Ramos (cell line): ENCODE measurements at regions not wholly inside any gene's neighbourhood (a gene's known extent, or its start where the extent isn't known, plus 50 kb on each side); places are given as distances from the start of the nearest gene placed in this dataset.

ENCODE experiments used
- in situ Hi-C: fragments of 300-500 bp; cut with MboI; formaldehyde crosslinking; loops from one replicate; pipeline ENCODE4 v1.14.3; 2022; ENCODE audit warnings: low sequenced_read_pairs; ENCODE audit not compliant: unreplicated experiment

GRCh38 chr13:39855236-39855635, 199.8 kb downstream of the COG6 start:
- in situ Hi-C loops, result no loop called here

- in situ Hi-C loops, result no loop called here
These were observed 201.3 kb downstream of the COG6 start for GRCh38 chr13:39856714-39857113.

GRCh38 chr13:39858794-39859193, 203.3 kb downstream of the COG6 start:
- in situ Hi-C loops, result no loop called here

DNA sequence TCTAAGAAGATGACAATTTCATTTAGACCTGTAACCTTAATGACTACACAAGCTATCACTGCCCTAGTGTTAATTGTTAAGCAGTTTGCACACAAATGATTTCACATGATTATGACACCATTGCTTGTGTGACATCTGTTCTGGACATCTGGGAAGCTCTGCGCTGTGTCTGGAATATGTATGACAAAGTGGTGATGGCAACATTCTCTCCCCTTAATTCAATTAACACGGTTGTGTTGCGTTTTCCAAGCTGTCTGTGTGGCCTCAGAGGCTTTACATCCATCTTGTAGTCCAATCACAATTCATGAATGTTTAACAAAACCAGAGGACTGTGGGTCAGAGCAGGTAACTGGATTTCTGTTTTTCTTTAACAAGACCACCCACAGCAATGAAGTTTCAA, 204.4 kb downstream of the COG6 start:
- in situ Hi-C loops, result no loop called here

DNA sequence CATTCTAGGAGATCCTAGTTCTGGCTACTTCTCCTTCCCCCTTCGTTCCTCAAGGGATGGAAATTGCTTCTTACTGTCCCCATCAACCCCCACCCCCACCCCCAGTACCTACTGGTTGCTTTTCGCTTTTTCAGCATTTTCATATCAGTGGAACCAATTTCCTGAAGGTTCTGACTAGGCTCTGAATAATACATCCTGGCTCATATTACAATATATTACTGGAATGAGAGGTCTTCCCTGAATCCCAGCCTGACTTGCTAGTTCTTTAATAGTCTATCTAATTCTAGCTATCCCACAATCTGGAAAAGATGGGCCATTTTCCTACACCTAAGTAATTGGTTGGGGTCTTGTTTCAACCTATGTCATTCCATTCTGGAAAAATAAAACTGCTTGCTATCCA, 207.4 kb downstream of the COG6 start:
- in situ Hi-C loops, result no loop called here

DNA sequence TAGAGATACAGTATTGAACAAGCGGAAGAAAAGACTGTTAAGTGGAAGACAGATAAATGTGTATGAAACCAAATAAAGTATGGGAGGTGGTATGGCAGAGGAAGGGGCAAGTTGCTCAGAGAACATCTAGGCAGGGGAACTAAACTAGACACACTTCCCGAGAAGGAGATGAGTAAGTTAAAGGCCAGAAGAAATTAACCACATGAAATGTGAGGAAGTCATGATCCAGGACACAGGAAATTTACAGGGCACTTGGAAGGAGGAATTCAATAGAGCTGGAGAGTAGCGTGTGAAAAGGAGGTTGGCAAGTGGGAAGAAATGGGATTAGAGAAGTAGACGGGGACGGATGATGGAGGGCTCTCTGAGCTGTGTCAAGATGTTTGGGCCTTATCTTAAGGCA, 208.8 kb downstream of the COG6 start:
- in situ Hi-C loops, result no loop called here

DNA sequence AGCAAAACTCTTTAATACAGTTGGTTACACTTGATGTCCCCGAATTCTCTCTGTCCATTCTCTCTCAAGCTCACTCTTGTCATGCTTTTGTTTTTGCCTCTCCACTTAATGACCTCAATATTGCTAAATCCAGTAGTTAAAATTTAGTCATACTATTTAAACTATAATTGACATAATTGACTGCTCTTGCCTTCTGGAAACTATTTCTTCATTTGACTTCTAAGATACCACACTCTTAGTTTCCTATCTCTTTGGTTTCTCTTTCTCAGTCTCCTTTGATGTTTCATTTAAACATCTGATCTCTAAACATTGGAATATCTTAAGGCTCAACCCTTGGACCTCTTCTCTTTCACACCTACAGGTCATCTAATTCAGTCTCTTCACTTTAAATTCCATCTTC, 211.3 kb downstream of the COG6 start:
- in situ Hi-C loops, result no loop called here

- in situ Hi-C loops, result no loop called here
These were observed 212.3 kb downstream of the COG6 start for GRCh38 chr13:39867807-39868206.

DNA sequence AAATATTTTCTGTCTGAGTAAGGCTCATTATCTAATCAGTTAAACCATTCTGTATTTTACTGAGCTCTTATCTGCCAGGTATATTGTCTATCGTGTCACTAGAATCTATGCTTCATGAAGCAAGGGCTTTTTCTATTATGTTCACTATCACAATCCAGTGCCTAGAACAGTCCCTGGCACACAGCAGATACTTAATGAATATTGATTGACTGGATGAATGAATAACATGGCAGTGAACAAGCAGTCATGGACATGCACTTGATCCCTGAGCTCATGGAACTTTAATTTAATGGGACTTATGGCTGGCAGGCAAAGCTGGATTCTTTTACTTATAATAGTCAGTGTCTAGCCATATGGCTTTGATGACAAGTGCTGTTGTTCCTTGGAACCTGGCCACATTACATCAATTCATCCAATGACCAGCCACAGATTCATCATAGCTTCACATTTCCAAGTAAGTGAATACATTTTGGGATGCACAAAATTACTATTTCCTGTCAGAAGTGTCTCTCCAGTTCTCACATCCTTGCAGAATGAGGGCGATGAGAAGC, 214.8 kb downstream of the COG6 start:
- in situ Hi-C loops, result no loop called here

GRCh38 chr13:39874331-39875053, 219.0 kb downstream of the COG6 start:
- in situ Hi-C loops, result no loop called here

DNA sequence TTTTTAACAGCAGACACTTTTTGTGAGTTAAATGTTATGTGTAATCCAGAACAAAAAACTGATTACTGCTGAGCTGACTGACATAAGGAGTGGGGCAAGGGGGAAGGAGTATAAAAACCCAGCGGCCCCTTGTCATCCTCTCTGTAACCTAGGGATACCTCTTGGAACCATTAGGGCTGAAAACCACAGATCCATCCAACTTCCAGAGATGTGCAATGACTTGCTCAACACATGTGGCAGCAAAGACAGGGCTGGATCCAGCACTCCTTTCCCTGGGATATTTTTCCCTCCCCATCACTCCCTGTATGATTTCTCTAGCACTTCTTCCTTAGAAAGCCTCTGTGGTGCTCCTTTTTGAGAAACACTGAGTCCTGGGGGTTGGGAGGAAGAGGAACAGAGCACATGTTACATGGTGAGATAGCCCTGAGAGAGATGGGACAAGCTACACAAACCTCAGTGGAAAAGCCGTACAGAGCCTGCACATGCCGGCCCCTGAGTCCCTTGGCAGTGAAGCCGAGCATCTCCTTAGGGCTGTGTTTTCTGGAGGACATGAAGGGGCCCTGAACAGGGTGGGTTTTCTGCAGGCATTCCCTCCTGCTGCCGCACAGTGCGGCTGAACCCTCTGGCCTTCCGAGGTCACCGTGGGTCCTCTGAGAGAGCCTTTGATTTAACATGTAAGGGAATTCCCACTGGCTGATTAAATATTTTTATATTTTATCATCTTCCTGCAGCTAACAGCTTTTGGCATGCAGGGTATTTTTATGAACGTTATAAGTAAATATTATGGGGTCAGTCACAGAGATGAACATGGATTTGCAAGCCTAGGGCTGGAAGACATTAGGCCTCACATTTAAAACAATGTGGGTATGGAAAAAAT, 219.9 kb downstream of the COG6 start:
- in situ Hi-C loops, result no loop called here

- in situ Hi-C loops, result no loop called here
These were observed 220.8 kb downstream of the COG6 start for GRCh38 chr13:39876258-39876657.

GRCh38 chr13:39877134-39877533, 221.7 kb downstream of the COG6 start:
- in situ Hi-C loops, result no loop called here

DNA sequence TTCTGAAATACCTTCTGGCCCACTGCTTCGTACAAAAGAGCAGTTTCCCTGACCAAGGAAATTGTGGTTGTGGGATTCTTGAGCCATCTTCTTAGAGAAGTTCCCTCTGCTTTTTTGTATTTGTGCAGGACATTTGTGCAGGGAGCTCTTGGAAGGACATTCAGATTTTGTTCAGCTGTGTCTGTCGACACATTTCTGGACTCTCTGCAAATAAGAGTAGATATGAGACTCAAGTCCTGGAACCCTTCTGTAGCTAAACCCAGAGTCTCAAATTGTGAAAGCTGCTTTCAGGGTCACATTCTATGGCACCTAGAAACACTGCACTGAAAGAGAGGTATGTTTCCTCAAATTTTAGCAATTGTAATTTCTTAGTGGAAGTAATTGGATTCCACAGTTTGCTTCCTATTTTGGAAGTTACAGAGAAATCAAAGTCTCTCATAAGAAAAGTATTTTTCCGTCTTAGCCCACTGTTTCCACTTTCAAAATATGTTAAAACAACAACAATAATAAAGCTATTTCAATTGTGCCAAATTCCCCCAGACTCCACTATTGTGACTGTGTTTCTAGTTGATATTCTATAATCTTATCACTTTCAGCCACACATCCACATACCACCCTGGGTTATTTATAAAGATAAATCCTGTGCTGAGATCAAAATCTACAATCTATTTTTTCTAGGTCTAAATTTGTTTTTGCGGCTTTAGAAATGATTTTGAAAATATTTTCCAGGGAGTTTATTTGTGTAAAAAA, 224.0 kb downstream of the COG6 start:
- in situ Hi-C loops, result no loop called here

- in situ Hi-C loops, result no loop called here
These were observed 225.9 kb downstream of the COG6 start for GRCh38 chr13:39881383-39881782.

GRCh38 chr13:39881887-39882286, 226.4 kb downstream of the COG6 start:
- in situ Hi-C loops, result no loop called here

DNA sequence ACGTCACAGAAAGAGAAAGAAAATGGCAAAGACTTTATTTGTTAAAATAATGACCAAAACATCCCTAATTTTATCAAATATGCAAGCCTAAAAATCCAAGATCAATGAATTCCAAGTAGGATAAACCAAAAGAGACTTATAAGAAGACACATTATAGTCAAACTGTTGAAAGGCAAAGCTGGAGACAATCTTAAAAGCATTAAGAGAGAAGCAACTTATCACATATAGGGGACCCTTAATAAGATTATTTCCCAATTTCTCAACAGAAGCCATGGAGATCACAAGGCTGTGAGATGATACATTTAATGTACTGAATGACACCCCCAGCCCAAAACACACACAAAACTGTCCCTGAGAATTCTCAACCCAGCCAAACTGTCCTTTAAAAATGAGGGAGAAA, 228.7 kb downstream of the COG6 start:
- in situ Hi-C loops, result no loop called here

DNA sequence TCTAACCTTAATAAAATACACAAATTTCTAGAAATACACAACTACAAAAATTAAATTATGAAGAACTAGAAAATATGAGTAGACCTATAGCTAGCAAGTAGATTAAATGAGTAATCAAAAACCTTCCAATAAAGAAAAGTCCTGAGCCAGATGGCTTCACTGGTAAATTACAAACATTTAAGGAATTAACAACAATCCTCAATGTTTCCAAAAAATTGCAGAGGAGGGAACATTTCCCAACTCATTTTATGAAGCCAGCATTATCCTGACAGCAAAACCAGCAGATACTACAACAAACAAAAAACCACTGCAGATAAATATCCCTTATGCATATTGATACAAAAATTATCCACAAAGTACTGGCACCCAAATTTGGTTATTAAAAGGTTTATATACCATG, 230.9 kb downstream of the COG6 start:
- in situ Hi-C loops, result no loop called here

DNA sequence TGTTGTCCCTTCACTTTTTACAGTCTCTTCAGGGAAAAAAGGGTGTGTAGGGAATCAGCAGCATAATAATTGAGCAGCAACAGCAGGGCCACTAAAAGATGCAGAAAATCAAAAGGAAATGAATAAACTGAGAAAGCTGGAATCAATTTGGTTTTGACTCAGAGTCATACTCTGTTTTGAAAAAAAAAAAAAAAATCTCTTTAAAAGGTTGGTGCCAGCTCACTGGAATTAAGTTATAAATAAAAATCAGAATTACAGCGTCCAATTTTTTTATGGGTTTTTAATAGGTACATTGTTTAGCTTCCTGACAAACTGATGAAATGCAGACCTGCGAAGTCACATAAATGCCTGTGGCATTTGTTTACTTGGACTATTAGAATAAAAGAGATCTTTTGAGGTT, 231.9 kb downstream of the COG6 start:
- in situ Hi-C loops, result no loop called here

- in situ Hi-C loops, result no loop called here
These were observed 233.7 kb downstream of the COG6 start for GRCh38 chr13:39888865-39889810.
